GM12892 (cell line): ENCODE measurements at regions not wholly inside any gene's neighbourhood (a gene's known extent, or its start where the extent isn't known, plus 50 kb on each side); places are given as distances from the start of the nearest gene placed in this dataset.

Experiments
- POLR2A ChIP-seq: IDR thresholded peaks from 2 replicates; pipeline ENCODE4 v1.6.1; 2011; ENCODE audit warnings: low read depth, low read length, control low read depth
- POLR2AphosphoS5 ChIP-seq: IDR thresholded peaks from 2 replicates; pipeline ENCODE4 v1.6.1; 2011; ENCODE audit warnings: low read depth, low read length, control low read depth
- TAF1 ChIP-seq: IDR thresholded peaks from 2 replicates; pipeline ENCODE4 v1.6.1; 2011; ENCODE audit warnings: low read depth, mild to moderate bottlenecking, control low read depth, low read length, borderline replicate concordance

DNA sequence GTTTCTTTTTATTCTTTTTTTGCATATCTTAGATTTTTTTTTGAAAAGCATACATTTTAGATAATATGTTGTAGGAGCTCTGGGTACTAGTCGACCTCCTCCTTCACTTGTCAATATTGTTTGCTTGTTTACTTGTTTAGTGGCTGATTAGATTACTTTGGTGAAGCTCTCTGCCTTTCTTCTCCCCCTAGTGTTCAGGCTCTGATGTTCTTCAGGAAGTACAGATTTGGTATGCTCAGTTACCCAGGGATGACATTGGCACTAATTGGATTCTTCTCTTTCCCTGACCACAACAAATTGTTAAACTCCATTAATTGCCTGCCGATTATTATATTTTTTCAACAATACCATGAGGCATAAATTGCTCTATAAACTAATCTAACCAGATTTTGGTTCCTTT lies 491.2 kb downstream of the SUCLG1 start:
- TF ChIP-seq POLR2A (no peak), POLR2AphosphoS5 (no peak), TAF1 (no peak)
